ENCODE measurements at regions not wholly inside any gene's neighbourhood (a gene's known extent, or its start where the extent isn't known, plus 50 kb on each side); places are given as distances from the start of the nearest gene placed in this dataset.

DNA sequence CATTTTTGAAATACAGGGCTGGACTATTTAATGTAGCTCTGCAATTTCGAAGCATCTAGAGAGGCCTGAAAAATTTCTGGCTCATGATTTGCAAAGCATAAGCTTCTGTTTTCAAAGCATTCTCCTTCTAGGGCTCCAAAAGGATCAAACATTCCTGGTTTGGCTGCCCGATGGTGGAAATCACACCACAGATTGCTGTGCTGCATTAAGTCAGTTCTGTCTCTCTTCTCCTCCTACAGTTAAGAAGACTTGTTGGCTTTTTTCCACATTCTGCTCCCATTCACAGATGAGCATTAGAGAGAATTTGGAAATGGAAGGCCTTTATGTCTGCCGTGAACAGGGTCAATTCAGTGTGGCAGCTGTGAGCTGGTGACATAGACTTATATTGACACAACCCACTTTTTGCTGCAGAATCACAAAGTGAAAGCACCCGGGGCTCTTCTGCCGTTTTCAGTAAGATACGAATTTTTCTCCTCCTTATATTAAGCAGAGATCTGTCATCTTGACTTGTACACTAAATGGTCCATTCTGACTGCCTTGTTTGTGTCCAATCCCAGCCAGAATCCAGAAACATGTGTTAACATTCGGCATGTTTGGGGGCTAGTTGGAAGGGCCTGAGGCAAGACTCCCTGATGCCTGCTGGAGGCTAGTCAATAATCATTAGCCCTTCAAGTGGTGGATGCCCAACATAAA, 330.8 kb upstream of the DEFB112 start:
- TF ChIP-seq, protein P1, sequence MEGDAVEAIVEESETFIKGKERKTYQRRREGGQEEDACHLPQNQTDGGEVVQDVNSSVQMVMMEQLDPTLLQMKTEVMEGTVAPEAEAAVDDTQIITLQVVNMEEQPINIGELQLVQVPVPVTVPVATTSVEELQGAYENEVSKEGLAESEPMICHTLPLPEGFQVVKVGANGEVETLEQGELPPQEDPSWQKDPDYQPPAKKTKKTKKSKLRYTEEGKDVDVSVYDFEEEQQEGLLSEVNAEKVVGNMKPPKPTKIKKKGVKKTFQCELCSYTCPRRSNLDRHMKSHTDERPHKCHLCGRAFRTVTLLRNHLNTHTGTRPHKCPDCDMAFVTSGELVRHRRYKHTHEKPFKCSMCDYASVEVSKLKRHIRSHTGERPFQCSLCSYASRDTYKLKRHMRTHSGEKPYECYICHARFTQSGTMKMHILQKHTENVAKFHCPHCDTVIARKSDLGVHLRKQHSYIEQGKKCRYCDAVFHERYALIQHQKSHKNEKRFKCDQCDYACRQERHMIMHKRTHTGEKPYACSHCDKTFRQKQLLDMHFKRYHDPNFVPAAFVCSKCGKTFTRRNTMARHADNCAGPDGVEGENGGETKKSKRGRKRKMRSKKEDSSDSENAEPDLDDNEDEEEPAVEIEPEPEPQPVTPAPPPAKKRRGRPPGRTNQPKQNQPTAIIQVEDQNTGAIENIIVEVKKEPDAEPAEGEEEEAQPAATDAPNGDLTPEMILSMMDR (conservative IDR thresholded peaks at IDR 0.05; ENCODE audit: low read depth, low read length) = no peak
- no peak for TF ChIP-seq EZH2 (IDR thresholded peaks at IDR 0.05; ENCODE audit: borderline replicate concordance, low read depth, low read length, poor library complexity, severe bottlenecking)

Measured in A673 (cell line).